ENCODE measurements at regions not wholly inside any gene's neighbourhood (a gene's known extent, or its start where the extent isn't known, plus 50 kb on each side); places are given as distances from the start of the nearest gene placed in this dataset.

- H3K9me3 ChIP-seq (ENCODE audit: control insufficient read depth, insufficient read depth, low read depth, low read length), result no peaks in the 10 kb centered on the region
- BruUV-seq (replicated peaks), result no TSS peak
- H3K4me3 ChIP-seq (ENCODE audit: low read depth in 2 of 2, low read length in 2 of 2), result no peak overlapping the region
- ATAC-seq (no peak), DNase-seq (ENCODE audit: low read depth, low spot score) (no peak)
- no peaks in the 10 kb centered on the region for H3K36me3 ChIP-seq (ENCODE audit: control insufficient read depth, insufficient read depth, low read length)
- intact Hi-C loops (cut with micrococcal nuclease; ENCODE audit: unreplicated experiment) (loop anchor here (10.0 kb wide), 1 partner anchor 98 kb away; no protein-coding TSS in a partner anchor), in situ Hi-C loops (cut with HindIII; ENCODE audit: low pct_unique_long_range_greater_than_20kb, low sequenced_read_pairs) (no loop called here)
- no peak for TF ChIP-seq REST (IDR thresholded peaks at IDR 0.05; ENCODE audit: insufficient read depth in 1 of 2, low read depth in 2 of 2, low read length in 1 of 2)
- no peak for TF ChIP-seq POLR2AphosphoS5 (IDR thresholded peaks at IDR 0.05; ENCODE audit: low read depth, low read length)
- TF ChIP-seq TCF7L2 (IDR thresholded peaks at IDR 0.05; ENCODE audit: low read depth, low read length), result no peak
- no peak for TF ChIP-seq SIN3A (IDR thresholded peaks at IDR 0.05; ENCODE audit: borderline replicate concordance, insufficient read depth, low read depth, low read length)
- TF ChIP-seq CTCF (IDR thresholded peaks at IDR 0.05), result no peak
- no peaks in the 10 kb centered on the region for H3K27me3 ChIP-seq (ENCODE audit: control insufficient read depth, insufficient read depth, low read length)
- peaks cover 21% of the 10 kb centered on the region for H3K4me1 ChIP-seq (ENCODE audit: control insufficient read depth, insufficient read depth, low read length)
- CTCF ChIA-PET, result no interaction called here
- H3K27ac ChIP-seq (ENCODE audit: low read length), result no peak overlapping the region
- POLR2A ChIA-PET, result no interaction called here
Measured at GRCh38 chr16:85446951-85447692, 166.0 kb upstream of the GSE1 start.

- TF ChIP-seq CTCF (IDR thresholded peaks at IDR 0.05) (no peak), POLR2AphosphoS5 (IDR thresholded peaks at IDR 0.05; ENCODE audit: low read depth, low read length) (no peak), REST (IDR thresholded peaks at IDR 0.05; ENCODE audit: insufficient read depth in 1 of 2, low read depth in 2 of 2, low read length in 1 of 2) (no peak), SIN3A (IDR thresholded peaks at IDR 0.05; ENCODE audit: borderline replicate concordance, insufficient read depth, low read depth, low read length) (no peak), TCF7L2 (IDR thresholded peaks at IDR 0.05; ENCODE audit: low read depth, low read length) (no peak)
- Histone ChIP-seq H3K9me3 (ENCODE audit: control insufficient read depth, insufficient read depth, low read depth, low read length) (no peaks in the 10 kb centered on the region), H3K27ac (ENCODE audit: low read length) (no peak overlapping the region), H3K4me1 (ENCODE audit: control insufficient read depth, insufficient read depth, low read length) (peaks cover 21% of the 10 kb centered on the region), H3K27me3 (ENCODE audit: control insufficient read depth, insufficient read depth, low read length) (no peaks in the 10 kb centered on the region), H3K4me3 (ENCODE audit: low read depth in 2 of 2, low read length in 2 of 2) (no peak overlapping the region), H3K36me3 (ENCODE audit: control insufficient read depth, insufficient read depth, low read length) (no peaks in the 10 kb centered on the region)
- intact Hi-C loops (cut with micrococcal nuclease; ENCODE audit: unreplicated experiment), result loop anchor here (10.0 kb wide), 1 partner anchor 97 kb away; no protein-coding TSS in a partner anchor
- in situ Hi-C loops (cut with HindIII; ENCODE audit: low pct_unique_long_range_greater_than_20kb, low sequenced_read_pairs), result no loop called here
- ChIA-PET CTCF (no interaction called here), POLR2A (no interaction called here)
- ATAC-seq (no peak), DNase-seq (ENCODE audit: low read depth, low spot score) (no peak)
- BruUV-seq (replicated peaks), result no TSS peak
Measured at GRCh38 chr16:85447693-85448313, 165.3 kb upstream of the GSE1 start.
